HG02970 (cell line): ENCODE measurements at regions not wholly inside any gene's neighbourhood (a gene's known extent, or its start where the extent isn't known, plus 50 kb on each side); places are given as distances from the start of the nearest gene placed in this dataset.
"Not testable (repeated sequence)": the region's sequence is repeated elsewhere in the genome, so short reads cannot be mapped to it uniquely, and the experiment has no call there.

Experiments used
- ATAC-seq: cut with Tn5 transposase; IDR thresholded peaks from one replicate; pipeline ENCODE4 v1.9.1; 2021; ENCODE audit warnings: mild to moderate bottlenecking, moderate library complexity, moderate number of reproducible peaks; ENCODE audit not compliant: unreplicated experiment, low FRiP score

DNA sequence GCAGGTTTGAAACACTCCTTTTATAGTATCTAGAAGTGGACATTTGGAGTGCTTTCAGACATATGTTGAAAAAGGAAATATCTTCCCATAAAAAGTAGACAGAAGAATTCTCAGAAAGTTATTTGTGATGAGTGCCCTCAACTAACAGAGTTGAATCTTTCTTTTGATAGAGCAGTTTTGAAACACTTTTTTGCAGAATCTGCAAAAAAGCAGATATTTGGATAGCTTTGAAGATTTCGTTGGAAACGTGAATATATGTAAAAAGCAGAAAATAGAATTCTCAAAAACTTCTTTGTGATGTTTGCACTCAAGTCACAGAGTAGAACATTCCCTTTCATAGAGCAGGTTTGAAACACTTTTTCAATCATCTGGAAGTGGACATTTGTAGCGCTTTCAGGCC, 676.4 kb upstream of the ZNF337 start:
- ATAC-seq: not testable (repeated sequence)

DNA sequence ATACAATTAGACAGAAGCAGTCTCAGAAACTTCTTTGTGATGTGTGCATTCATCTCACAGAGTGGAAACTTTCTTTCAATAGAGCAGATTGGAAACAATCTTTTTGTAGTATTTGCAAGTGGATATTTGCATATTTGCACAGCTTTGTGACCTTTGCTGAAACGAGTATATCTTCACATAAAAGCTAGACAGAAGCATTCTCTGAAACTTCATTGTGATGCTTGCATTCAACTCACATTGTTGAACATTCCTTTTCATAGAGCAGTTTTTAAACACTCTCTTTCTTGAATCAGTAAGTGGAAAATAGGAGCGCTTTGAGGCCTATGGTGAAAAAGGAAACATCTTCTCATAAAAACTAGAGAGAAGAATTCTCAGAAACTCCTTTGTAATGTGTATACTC, 657.9 kb upstream of the ZNF337 start:
- no peak for ATAC-seq

DNA sequence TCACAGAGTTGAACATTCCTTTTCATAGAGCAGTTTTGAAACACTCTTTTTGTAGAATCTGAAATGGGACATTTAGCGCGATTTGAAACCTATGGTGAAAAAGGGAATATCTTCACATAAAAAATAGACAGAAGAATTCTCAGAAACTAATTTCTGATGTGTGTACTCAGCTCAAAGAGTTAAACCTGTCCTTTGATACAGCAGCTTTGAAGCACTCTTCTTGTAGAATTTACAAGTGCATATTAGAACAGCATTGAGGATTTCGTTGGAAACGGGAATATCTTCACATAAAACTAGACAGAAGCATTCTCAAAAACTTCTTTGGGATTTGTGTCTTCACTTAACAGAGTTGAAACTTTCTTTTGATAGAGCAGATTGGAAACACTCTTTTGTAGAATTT, 650.7 kb upstream of the ZNF337 start:
- no peak for ATAC-seq

DNA sequence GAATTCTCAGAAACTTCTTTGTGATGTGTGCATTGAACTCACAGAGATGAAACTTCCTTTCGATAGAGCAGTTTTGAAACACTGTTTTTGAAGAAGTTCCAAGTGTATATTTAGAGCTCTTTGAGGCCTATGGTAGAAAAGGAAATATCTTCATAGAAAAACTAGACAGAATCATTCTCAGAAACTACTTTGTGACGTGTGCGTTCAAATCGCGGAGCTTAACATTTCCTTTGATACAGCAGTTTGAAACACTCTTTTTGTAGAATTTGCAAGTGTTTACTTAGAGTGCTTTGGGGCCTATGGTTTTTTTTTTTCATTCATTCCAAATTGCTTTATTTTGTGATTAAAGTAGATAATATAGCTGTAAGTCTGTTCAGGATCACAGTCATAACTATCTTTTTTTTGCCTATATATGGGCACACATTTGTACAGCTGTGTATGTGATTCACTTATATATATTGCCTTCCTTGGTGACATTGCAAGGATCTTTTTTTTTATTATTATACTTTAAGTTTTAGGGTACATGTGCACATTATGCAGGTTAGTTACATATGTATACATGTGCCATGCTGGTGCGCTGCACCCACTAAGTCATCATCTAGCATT, 643.9 kb upstream of the ZNF337 start:
- ATAC-seq: not testable (repeated sequence)

DNA sequence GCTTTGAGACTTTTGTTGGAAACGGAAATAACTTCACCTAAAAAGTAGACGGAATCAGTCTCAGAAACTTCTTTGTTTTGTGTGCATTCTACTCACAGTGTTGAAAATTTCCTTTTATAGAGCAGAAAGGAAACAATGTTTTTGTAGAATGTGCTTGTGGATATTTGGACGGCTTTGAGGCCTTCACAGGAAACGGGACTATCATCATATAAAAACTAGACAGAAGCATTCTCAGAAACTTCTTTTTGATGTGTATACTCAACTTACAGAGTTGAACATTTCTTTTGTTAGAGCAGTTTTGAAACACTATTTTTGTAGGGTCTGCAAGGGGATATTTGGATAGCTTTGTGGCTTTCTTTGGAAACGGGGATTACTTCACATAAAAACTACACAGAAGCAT, 627.5 kb upstream of the ZNF337 start:
- ATAC-seq: no peak

DNA sequence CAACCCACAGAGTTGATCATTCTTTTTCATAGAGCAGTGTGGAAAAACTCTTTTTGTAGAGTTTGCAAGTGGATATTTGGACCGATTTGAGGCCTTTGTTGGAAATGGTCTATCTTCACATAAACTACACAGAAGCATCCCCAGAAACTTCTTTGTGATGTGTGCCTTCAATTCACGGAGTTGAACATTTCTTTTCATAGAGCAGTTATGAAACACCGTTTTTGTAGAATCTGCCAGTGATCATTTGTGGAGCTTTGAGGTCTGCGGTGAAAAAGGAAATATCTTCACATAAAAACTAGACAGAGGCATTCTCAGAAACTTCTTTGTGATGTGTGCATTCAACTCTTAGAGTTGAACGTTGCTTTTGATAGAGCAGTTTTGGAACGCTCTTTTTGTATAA, 618.4 kb upstream of the ZNF337 start:
- no peak for ATAC-seq

DNA sequence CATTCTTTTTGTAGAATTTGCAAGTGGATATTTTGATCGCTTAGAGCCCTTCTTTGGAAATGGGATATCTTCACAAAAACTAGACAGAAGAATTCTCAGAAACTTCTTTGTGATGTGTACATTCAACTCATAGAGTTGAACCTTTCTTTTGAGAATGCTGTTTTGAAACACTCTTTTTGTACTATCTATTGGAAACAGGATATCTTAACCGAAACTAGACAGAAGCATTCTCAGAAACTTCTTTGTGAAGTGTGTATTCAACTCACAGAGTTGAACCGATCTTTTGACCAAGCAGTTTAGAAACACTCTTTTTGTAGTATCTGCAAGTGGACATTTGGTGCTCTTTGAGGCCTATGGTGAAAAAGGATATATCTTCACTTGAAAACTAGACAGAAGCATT, 613.1 kb upstream of the ZNF337 start:
- ATAC-seq: not testable (repeated sequence)

DNA sequence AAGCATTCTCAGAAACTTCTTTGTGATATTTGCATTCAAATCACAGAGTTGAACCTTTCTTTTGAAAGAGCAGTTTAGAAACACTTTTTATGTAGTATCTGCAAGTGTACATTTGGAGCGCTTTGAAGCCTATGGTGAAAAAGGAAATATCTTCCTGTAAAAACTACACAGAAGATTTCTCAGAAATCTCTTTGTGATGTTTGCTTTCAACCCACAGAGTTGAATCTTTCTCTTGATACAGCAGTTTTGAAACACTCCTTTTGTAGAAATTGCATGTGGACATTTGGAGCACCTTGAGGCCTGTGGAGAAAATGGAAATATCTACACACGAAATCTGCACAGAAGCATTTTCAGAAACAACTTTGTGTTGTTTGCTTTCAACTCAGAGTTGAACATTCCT, 612.3 kb upstream of the ZNF337 start:
- no peak for ATAC-seq

DNA sequence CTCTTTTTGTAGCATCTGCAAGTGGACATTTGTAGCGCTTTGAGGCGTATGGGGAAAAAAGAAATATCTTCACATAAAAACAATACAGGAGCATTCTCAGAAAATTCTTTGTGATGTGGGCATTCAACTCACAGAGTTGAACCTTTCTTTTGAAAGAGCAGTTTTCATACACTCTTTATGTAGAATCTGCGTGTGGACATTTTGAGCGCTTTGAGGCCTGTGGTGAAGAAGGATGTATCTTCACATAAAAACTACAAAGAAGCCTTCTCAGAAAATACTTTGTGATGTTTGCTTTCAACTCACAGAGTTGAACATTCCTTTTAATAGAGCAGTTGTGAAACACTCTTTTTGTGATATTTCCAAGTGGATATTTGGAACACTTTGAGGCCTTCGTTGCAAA, 598.4 kb upstream of the ZNF337 start:
- no peak for ATAC-seq

DNA sequence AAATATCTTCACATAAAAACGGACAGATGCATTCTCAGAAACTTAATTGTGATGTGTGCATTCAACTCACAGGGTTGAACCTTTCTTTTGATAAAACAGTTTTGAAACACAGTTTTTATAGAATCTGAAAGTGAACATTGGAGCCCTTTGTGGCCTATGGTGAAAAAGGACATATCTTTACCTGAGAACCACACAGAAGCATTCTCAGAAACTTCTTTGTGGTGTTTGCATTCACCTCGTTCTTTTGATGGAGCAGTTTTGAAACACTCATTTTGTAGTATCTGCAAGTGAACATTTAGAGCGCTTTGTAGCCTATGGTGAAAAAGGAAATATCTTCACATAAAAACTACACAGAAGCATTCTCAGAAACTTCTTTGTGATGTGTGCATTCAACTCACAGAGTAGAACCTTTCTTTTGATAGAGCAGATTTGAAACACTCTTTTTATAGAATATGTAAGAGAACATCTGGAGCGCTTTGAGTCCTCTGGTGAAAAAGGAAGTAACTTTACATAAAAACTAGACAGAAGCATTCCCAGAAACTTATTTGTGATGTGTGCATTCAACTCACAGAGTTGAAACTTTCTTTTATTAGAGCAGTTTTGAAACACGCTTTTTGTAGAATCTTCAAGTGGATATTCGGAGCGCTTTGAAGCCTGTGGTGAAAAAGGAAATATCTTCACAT, 591.9 kb upstream of the ZNF337 start:
- ATAC-seq: not testable (repeated sequence)

DNA sequence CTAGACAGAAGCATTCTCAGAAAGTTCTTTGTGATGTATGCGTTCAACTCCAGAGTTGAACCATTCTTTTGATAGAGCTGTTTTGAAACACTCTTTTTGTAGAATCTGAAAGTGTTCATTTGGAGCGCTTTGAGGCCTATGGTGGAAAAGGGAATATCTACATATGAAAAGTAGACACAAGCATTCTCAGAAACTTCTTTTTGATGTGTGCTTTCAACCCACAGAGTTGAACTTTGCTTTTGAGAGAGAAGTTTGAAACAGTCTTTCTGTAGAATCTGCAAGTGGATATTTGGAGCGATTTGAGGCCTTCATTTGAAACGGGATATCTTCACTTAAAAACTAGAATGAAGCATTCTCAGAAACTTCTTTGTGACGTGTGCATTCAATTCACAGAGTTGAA, 582.6 kb upstream of the ZNF337 start:
- no peak for ATAC-seq

DNA sequence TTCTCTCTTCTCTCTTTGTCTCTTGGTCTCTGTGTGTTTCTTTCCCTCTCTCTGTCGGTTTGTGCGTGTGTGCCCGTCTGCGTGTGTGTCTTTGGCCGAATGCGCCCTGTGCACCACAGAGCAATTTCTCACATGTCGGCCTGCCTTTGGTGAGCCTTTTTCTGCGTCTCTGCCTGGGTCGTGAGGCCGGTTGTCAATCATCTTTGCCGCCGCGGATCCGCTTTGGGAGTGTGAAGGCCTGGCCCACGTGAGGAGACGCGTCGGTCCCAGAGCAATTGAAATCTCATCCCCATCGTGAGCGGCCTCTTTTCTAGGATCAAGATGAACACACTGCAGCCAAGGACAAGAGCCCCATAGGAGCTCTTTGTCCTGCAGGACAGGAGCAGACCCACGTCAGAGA, 580.7 kb upstream of the ZNF337 start:
- ATAC-seq: no peak

DNA sequence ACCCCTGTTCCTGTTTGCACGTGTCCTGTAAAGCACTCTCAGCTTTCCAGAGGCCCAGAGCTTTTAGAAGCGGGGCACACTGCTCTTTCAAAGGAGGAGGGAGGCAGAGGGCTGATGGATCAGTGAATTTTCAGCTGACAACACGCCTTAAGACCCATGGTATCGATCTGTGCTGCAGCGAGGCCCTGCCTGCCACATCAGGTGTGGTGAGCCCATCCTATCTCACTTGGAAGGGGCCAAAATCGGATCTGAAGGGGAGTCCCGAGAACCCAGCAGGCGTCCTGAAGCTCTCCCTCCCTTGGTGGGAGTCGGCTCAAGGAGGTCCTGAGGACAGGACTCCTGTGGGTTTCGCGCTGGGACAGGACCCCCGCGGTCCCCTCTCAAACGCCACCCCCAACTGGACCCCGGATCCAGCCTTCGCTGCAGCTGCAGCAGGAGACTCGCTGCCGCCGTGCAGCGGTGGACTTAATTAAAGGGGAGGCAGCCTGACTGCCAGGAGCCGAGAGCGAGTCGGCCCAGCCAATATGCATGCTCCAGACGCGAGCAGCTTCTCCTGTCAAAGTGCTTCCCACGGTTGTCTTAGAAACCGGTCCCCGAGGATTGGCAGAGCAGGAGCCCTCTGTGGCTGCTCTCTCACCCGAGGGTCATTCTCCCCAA, 580.0 kb upstream of the ZNF337 start:
- no peak for ATAC-seq

DNA sequence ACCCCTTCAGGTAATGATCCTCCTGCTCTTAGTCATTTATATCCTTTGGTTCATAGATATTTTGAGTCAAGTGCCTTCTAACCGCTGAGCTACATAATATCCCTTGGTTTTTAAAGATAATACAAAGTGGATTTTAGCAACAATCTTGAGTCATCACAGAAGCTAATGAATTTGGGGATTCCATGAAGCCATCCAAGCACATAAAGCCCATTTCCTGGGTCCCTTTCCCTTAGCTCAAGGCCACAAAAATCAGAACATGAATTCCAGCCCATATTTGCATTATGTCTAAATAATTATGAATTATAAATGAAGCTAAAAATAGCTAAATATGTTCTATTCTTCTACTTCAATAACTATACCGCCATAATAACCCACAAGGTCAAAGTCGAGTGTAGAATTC, 572.1 kb upstream of the ZNF337 start:
- ATAC-seq: not testable (repeated sequence)

DNA sequence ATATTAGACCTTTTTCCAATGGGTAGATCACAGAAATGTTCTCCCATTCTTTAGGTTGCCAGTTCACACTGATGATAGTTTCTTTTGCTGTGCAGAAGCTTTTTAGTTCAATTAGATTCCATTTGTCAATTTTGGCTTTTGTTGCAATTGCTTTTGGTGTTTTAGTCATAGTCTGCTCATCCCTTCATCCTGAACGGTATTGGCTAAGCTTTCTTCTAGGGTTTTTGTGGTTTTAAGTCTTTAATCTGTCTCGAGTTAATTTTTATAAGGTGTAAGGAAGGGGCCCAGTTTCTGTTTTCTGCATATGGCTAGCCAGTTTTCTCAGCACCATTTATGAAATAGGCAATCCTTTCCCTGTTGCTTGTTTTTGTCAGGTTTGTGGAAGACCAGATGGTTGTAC, 564.3 kb upstream of the ZNF337 start:
- not testable (repeated sequence) for ATAC-seq

DNA sequence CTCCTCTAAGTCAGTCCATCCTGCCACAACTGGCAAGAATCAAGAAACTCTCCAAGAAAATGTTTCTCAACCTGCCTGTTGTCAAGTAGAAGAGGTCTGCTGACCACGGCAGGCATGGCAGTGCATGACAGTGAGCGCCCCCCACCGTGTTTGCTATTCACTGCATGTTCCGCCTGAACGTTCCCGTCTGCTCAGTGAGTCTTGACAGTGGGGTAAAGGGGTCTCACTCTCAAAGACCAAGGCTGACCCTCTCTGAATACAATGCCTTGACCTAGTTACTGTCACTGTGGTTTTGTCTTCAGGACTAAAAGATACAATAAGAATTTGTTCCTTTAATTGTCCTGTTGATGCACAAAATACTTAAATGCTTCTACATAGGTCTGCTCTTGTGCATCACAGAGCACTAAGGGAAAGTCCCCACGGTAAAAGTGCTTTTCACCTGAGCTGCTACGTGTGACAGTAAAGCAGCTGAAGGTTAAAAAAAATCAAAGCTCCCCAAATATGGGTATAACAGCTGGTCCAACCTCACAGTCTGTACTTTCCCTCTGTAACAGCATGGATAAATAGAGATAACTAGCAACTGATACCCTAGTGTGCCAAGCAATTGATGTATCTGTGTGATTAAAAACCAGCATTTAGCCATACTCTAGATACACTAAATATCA, 555.8 kb upstream of the ZNF337 start:
- not testable (repeated sequence) for ATAC-seq

DNA sequence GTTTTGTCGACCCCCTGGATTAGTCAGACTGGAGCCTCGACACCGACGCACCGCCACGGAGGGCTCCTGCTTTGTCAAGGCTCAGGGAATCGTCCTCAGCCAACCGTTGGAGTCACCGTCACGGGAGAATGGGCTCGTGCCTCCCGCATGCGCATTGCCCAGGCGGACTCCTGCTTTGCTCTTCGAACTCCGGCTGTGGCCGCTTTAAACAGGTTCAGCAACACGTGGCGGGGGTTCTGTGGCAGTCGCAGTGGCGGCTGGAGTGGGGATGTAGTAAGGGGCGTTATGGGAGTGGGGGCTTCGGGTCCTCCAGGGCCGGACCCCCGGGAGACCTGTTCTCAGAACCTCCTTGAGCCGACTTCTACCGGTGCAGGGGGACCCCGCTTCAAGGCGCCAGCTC, 554.7 kb upstream of the ZNF337 start:
- ATAC-seq: not testable (repeated sequence)

DNA sequence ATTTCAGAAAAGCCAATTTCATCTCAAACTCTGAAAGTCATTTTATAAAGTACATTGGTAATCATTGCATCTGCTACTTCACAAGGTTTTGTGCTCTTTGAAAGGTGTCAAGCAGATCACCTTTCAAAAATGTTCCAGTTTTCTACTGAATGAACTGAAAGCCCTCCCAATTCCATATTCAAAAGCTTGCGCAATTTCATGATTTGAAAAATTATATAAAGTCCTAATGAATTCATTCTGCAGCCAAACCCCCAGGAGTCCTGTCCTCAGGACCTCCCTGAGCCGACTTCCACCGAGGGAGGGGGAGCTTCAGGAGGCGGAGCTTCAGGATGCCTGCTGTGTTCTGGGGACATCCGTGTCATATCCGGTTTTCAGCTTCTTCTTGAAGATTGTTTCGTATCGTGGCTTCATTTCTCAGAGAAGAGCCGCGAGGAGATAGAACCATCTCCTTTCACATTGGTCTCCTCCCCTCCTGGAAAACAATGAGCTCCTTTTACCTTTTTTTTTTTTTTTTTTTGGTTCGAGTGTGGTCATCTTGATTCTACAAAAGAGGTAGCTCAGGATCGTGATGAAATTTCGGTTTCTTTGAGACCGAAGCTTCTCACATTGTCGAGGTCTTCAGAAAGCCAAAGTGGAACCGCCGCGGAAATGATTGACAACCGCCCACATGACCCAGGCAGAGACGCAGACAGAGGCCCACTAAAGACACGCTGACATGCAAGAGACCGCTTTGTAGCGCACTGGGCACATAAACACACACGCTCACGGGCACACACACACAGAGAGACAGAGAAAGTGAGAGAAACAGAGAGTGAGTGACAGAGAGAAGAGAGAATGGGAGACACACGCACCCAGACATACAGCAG, 553.8 kb upstream of the ZNF337 start:
- not testable (repeated sequence) for ATAC-seq

DNA sequence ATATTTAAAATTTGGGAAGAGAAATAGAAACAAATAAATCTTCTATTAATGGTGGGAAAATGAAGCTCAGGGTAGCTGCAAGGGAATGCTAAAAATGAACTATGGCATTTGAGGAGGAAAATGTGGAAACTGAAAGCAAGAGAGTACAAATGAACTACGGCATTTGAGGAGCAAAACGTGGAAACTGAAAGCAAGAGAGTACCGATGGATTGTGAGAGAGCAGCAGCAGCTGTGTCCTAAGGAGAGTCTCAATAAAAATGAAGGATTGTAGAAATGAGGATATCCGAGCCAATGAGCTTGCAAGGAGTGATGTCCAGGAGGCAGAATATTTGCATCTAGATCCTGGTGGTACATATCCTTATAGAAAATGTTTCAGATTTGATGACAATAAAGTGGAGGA, 547.1 kb upstream of the ZNF337 start:
- ATAC-seq: no peak

DNA sequence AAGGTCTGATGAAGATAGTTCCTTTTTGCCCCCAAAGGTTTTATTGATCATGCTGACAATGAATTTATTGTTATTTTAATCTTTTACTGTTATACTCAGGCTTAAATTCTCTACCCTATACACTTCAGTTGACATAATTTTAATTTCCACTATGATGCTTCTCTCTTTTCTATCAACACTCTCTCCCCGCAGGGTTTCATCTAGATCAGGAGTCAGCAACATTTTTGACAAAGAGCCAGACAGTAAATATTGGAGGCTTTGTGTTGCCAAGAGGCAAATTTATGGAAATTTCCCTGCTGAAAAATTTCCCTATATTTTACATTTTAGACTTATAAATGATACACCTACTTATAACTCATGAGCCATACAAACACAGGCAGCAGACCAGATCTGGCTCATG, 524.0 kb upstream of the ZNF337 start:
- not testable (repeated sequence) for ATAC-seq
